Parathyroid adenoma (tissue), 2 donors: ENCODE measurements at regions not wholly inside any gene's neighbourhood (a gene's known extent, or its start where the extent isn't known, plus 50 kb on each side); places are given as distances from the start of the nearest gene placed in this dataset.

ENCODE experiments used
- H2AFZ ChIP-seq: fragments of 300-600 bp; sonication (generic); one replicate; pipeline ENCODE4 v1.7.0; 2017; ENCODE audit warnings: antibody characterized with exemption, mild to moderate bottlenecking
- H3K27ac ChIP-seq: fragments of 300-600 bp; sonication (generic); one replicate; pipeline ENCODE4 v1.7.0; 2017
- H3K27me3 ChIP-seq: fragments of 300-600 bp; sonication (generic); one replicate; pipeline ENCODE4 v1.7.0; 2017; ENCODE audit warnings: low read length; ENCODE audit not compliant: control insufficient read depth, insufficient read depth
- H3K36me3 ChIP-seq: fragments of 300-600 bp; sonication (generic); one replicate; pipeline ENCODE4 v1.7.0; 2017; ENCODE audit warnings: low read length; ENCODE audit not compliant: control insufficient read depth, insufficient read depth
- H3K4me1 ChIP-seq: fragments of 300-600 bp; sonication (generic); one replicate; pipeline ENCODE4 v1.7.0; 2017; ENCODE audit warnings: control low read depth
- H3K4me2 ChIP-seq: fragments of 300-600 bp; sonication (generic); one replicate; pipeline ENCODE4 v1.7.0; 2017; ENCODE audit warnings: low read length
- H3K4me3 ChIP-seq: fragments of 300-600 bp; sonication (generic); one replicate; pipeline ENCODE4 v1.7.0; 2017; ENCODE audit warnings: low read depth, low read length
- H3K79me2 ChIP-seq: fragments of 300-600 bp; sonication (generic); one replicate; pipeline ENCODE4 v1.7.0; 2017; ENCODE audit warnings: control low read depth
- H3K9ac ChIP-seq: fragments of 300-600 bp; sonication (generic); one replicate; pipeline ENCODE4 v1.7.0; 2017; ENCODE audit warnings: mild to moderate bottlenecking
- H3K9me3 ChIP-seq: fragments of 300-600 bp; sonication (generic); one replicate; pipeline ENCODE4 v1.7.0; 2017; ENCODE audit warnings: low read length; ENCODE audit not compliant: control insufficient read depth
- CTCF ChIP-seq: fragments of 300-600 bp; sonication (generic); IDR thresholded peaks from one replicate; pipeline ENCODE4 v1.7.0; 2017; ENCODE audit warnings: antibody characterized with exemption, mild to moderate bottlenecking
- donor health status: primary hyperparathyroidism.

- no peaks in the 10 kb centered on the region for H3K4me1 ChIP-seq
- H3K27ac ChIP-seq, result no peak overlapping the region
- H3K36me3 ChIP-seq, result no peaks in the 10 kb centered on the region
- no peak overlapping the region for H3K9ac ChIP-seq
- H3K79me2 ChIP-seq, result no peaks in the 10 kb centered on the region
- TF ChIP-seq CTCF, result no peak
- no peaks in the 10 kb centered on the region for H3K27me3 ChIP-seq
- H3K4me2 ChIP-seq, result no peak overlapping the region
- H3K9me3 ChIP-seq, result no peaks in the 10 kb centered on the region
- H3K4me3 ChIP-seq, result no peak overlapping the region
- no peak overlapping the region for H2AFZ ChIP-seq
Observed at GRCh38 chr11:96779030-96779429, 389.2 kb downstream of the JRKL start.

GRCh38 chr11:96781082-96781481 lies 391.3 kb downstream of the JRKL start:
- no peak for TF ChIP-seq CTCF
- H3K79me2 ChIP-seq, result no peaks in the 10 kb centered on the region
- no peak overlapping the region for H3K4me3 ChIP-seq
- H3K9me3 ChIP-seq, result no peaks in the 10 kb centered on the region
- no peaks in the 10 kb centered on the region for H3K4me1 ChIP-seq
- no peak overlapping the region for H3K4me2 ChIP-seq
- H3K36me3 ChIP-seq, result no peaks in the 10 kb centered on the region
- no peak overlapping the region for H2AFZ ChIP-seq
- H3K27me3 ChIP-seq, result no peaks in the 10 kb centered on the region
- no peak overlapping the region for H3K27ac ChIP-seq
- no peak overlapping the region for H3K9ac ChIP-seq

- Histone ChIP-seq H3K4me3 (no peak overlapping the region), H3K27me3 (no peaks in the 10 kb centered on the region), H3K4me2 (no peak overlapping the region), H3K9ac (no peak overlapping the region), H3K27ac (no peak overlapping the region), H3K4me1 (no peaks in the 10 kb centered on the region), H3K9me3 (no peaks in the 10 kb centered on the region), H2AFZ (no peak overlapping the region), H3K36me3 (no peaks in the 10 kb centered on the region), H3K79me2 (no peaks in the 10 kb centered on the region)
- no peak for TF ChIP-seq CTCF
Observed at GRCh38 chr11:96782632-96783031, 392.8 kb downstream of the JRKL start.

GRCh38 chr11:96783311-96783710 lies 393.5 kb downstream of the JRKL start:
- TF ChIP-seq CTCF, result no peak
- Histone ChIP-seq H3K4me3 (no peak overlapping the region), H3K36me3 (no peaks in the 10 kb centered on the region), H3K4me2 (no peak overlapping the region), H3K9me3 (no peaks in the 10 kb centered on the region), H3K79me2 (no peaks in the 10 kb centered on the region), H3K27ac (no peak overlapping the region), H2AFZ (no peak overlapping the region), H3K9ac (no peak overlapping the region), H3K27me3 (no peaks in the 10 kb centered on the region), H3K4me1 (no peaks in the 10 kb centered on the region)

GRCh38 chr11:96785073-96785472 lies 395.3 kb downstream of the JRKL start:
- Histone ChIP-seq H2AFZ (no peak overlapping the region), H3K4me3 (no peak overlapping the region), H3K79me2 (no peaks in the 10 kb centered on the region), H3K27me3 (no peaks in the 10 kb centered on the region), H3K36me3 (no peaks in the 10 kb centered on the region), H3K4me2 (no peak overlapping the region), H3K27ac (no peak overlapping the region), H3K4me1 (no peaks in the 10 kb centered on the region), H3K9ac (no peak overlapping the region), H3K9me3 (no peaks in the 10 kb centered on the region)
- TF ChIP-seq CTCF, result no peak
